CD8-positive, alpha-beta memory T cell (primary cell): ENCODE measurements at regions not wholly inside any gene's neighbourhood (a gene's known extent, or its start where the extent isn't known, plus 50 kb on each side); places are given as distances from the start of the nearest gene placed in this dataset.
A peak's percentile ranks its signal among the peaks of the same experiment; 100 is the strongest.

ENCODE experiments used
- CTCF ChIA-PET: fragments of 350-600 bp; sonication (Branson Sonifier 250); formaldehyde crosslinking; loops from one replicate; lab custom pipeline; 2021; ENCODE audit warnings: antibody characterized with exemption; lab: Charles Lee
- POLR2A ChIA-PET: fragments of 350-600 bp; sonication (Branson Sonifier 250); formaldehyde crosslinking; loops from one replicate; lab custom pipeline; 2021; ENCODE audit warnings: antibody characterized with exemption; lab: Charles Lee
- DNase-seq, 5 donors: peaks; one replicate each; pipeline versions ENCODE4 v3.0.0 to v3.0.0-alpha.2; 2020 to 2022; ENCODE audit warnings: mixed read lengths in 1 of 5
- H3K27ac ChIP-seq: one replicate; pipeline ENCODE4 v1.7.0; 2013; ENCODE audit warnings: low read depth, mild to moderate bottlenecking, low read length, moderate library complexity
- H3K27me3 ChIP-seq: 2 replicates; pipeline ENCODE4 v1.7.0; 2013; ENCODE audit warnings: low read length, mild to moderate bottlenecking; ENCODE audit not compliant: insufficient read depth, poor library complexity, severe bottlenecking
- H3K36me3 ChIP-seq: 2 replicates; pipeline ENCODE4 v1.7.0; 2013; ENCODE audit warnings: mild to moderate bottlenecking, low read length, moderate library complexity; ENCODE audit not compliant: insufficient read depth
- H3K4me1 ChIP-seq: 2 replicates; pipeline ENCODE4 v1.7.0; 2013; ENCODE audit warnings: mild to moderate bottlenecking, low read length, moderate library complexity; ENCODE audit not compliant: insufficient read depth
- H3K4me3 ChIP-seq: 2 replicates; pipeline ENCODE4 v1.7.0; 2013; ENCODE audit warnings: mild to moderate bottlenecking, low read length
- H3K9me3 ChIP-seq: 2 replicates; pipeline ENCODE4 v1.7.0; 2013; ENCODE audit warnings: mild to moderate bottlenecking, low read length
- H3K27ac Mint-ChIP-seq, 8 donors: one replicate each; pipeline ENCODE4 v1.8.0; 2020 to 2021; ENCODE audit warnings: mixed read lengths in 8 of 8, mild to moderate bottlenecking in 6 of 8, inconsistent platforms in 3 of 8, moderate library complexity in 3 of 8
- H3K27me3 Mint-ChIP-seq, 2 donors: one replicate each; pipeline ENCODE4 v1.8.0; 2020 to 2021; ENCODE audit warnings: mixed read lengths in 2 of 2, mild to moderate bottlenecking in 1 of 2, moderate library complexity in 1 of 2
- H3K36me3 Mint-ChIP-seq, 3 donors: one replicate each; pipeline ENCODE4 v1.8.0; 2020 to 2021; ENCODE audit warnings: mixed read lengths in 3 of 3, inconsistent platforms in 1 of 3, mild to moderate bottlenecking in 1 of 3
- H3K4me1 Mint-ChIP-seq, 3 donors: one replicate each; pipeline ENCODE4 v1.8.0; 2020 to 2021; ENCODE audit warnings: mixed read lengths in 3 of 3, inconsistent platforms in 1 of 3, mild to moderate bottlenecking in 1 of 3
- H3K4me3 Mint-ChIP-seq, 7 donors: one replicate each; pipeline ENCODE4 v1.8.0; 2020 to 2021; ENCODE audit warnings: mixed read lengths in 7 of 7, mild to moderate bottlenecking in 6 of 7, moderate library complexity in 4 of 7, inconsistent platforms in 2 of 7
- H3K9me3 Mint-ChIP-seq, 5 donors: one replicate each; pipeline ENCODE4 v1.8.0; 2020 to 2022; ENCODE audit warnings: mixed read lengths in 5 of 5, mild to moderate bottlenecking in 3 of 5, moderate library complexity in 2 of 5, inconsistent platforms in 1 of 5

DNA sequence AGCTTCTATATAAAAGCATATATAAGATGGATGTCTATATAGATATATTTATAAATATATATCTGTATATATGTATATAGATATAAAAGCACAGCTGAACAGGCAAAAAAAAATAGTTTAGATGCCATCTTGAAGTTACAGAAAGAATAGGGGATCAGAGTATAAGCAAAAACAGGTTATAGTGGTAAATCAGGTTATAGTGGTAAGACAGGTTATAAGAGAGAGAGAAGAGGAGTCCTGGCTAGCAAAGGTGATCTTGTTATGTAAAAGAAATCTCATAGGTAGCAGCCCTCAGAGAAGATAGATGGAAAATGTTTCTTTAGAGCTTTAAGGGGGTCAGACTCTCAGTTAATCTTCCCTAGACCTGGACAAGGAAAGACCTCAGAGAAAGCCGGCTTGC lies 1263.1 kb downstream of the PCDH7 start:
- Mint-ChIP-seq H3K9me3 (peaks cover 0 to 17% (median 4%) of the 10 kb centered on the region in 5 donors), H3K27ac (no peak overlapping the region), H3K4me3 (no peak overlapping the region), H3K27me3 (no peaks in the 10 kb centered on the region), H3K36me3 (no peaks in the 10 kb centered on the region), H3K4me1 (no peaks in the 10 kb centered on the region)
- Histone ChIP-seq H3K36me3 (no peaks in the 10 kb centered on the region), H3K4me1 (no peaks in the 10 kb centered on the region), H3K27me3 (no peaks in the 10 kb centered on the region), H3K27ac (no peak overlapping the region), H3K4me3 (no peak overlapping the region), H3K9me3 (no peaks in the 10 kb centered on the region)
- CTCF ChIA-PET: no interaction called here
- POLR2A ChIA-PET: no interaction called here
- no peak for DNase-seq

DNA sequence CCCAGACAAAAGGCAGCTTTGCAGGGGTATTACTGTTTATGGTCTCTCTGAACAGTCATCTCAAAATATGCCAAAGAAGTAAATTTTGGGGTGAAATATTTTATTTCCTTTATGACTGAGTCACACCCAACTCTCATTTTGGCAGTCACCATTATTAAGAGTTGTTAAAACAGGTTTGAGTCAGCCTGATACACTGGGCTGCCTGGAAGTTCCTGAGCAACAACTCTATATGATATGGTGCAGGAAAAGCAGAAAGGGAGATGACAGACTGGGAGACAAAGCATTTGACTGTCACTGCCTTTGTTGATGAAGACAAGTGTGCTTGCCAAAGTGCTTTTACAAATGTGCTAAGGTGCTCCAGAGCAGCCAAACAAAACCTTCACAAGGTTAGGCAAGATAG lies 1263.5 kb downstream of the PCDH7 start:
- POLR2A ChIA-PET: no interaction called here
- no peaks in the 10 kb centered on the region for H3K36me3 ChIP-seq
- CTCF ChIA-PET: no interaction called here

DNA sequence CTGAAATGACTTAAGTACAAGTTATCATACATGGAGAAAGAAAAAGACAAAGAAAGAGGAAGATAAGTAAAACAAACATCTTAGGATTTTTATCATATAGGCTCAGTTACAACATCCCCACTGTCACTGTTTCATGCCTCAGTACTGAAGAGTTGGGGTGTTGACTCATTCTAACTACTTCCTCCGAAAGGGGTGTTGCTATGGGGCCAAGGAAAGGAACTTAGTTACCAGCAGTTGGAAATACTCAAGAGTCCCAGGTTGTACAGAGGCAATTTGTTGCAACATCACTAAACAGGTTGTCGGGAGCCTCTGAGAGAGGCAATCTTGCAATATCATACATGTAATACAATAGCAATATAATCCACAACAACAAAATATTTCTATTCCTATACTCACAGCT lies 1264.7 kb downstream of the PCDH7 start:
- H3K9me3 Mint-ChIP-seq: peaks cover 0 to 8% (median 4%) of the 10 kb centered on the region in 5 donors
- H3K4me3 ChIP-seq: no peak overlapping the region
- no peaks in the 10 kb centered on the region for H3K4me1 Mint-ChIP-seq
- DNase-seq: no peak
- H3K4me3 Mint-ChIP-seq: no peak overlapping the region
- H3K9me3 ChIP-seq: peaks cover 5% of the 10 kb centered on the region
- CTCF ChIA-PET: no interaction called here
- H3K4me1 ChIP-seq: no peaks in the 10 kb centered on the region
- H3K27me3 Mint-ChIP-seq: no peaks in the 10 kb centered on the region
- POLR2A ChIA-PET: no interaction called here
- no peak overlapping the region for H3K27ac Mint-ChIP-seq
- H3K36me3 Mint-ChIP-seq: no peaks in the 10 kb centered on the region
- H3K36me3 ChIP-seq: no peaks in the 10 kb centered on the region
- no peaks in the 10 kb centered on the region for H3K27me3 ChIP-seq
- no peak overlapping the region for H3K27ac ChIP-seq

More for the DNA sequence above, 1263.5 kb downstream of the PCDH7 start:
- Mint-ChIP-seq H3K4me1 (no peaks in the 10 kb centered on the region), H3K27me3 (no peaks in the 10 kb centered on the region), H3K36me3 (no peaks in the 10 kb centered on the region), H3K27ac (no peak overlapping the region), H3K9me3 (peaks cover 0 to 13% (median 4%) of the 10 kb centered on the region in 5 donors), H3K4me3 (no peak overlapping the region)
- H3K9me3 ChIP-seq: no peaks in the 10 kb centered on the region
- H3K4me3 ChIP-seq: no peak overlapping the region
- H3K4me1 ChIP-seq: no peaks in the 10 kb centered on the region
- DNase-seq: no peak
- H3K27ac ChIP-seq: no peak overlapping the region
- no peaks in the 10 kb centered on the region for H3K27me3 ChIP-seq

GRCh38 chr4:31995943-31996901 lies 1276.1 kb downstream of the PCDH7 start:
- Histone ChIP-seq H3K27me3 (no peaks in the 10 kb centered on the region), H3K36me3 (no peaks in the 10 kb centered on the region), H3K9me3 (no peaks in the 10 kb centered on the region), H3K4me1 (no peaks in the 10 kb centered on the region), H3K27ac (peak overlapping the region; percentile 7), H3K4me3 (no peak overlapping the region)
- H3K4me3 Mint-ChIP-seq: no peak overlapping the region
- H3K36me3 Mint-ChIP-seq: no peaks in the 10 kb centered on the region
- no peaks in the 10 kb centered on the region for H3K27me3 Mint-ChIP-seq
- CTCF ChIA-PET: no interaction called here
- peaks cover 2 to 30% (median 16%) of the 10 kb centered on the region in 5 donors for H3K9me3 Mint-ChIP-seq
- no peak overlapping the region for H3K27ac Mint-ChIP-seq
- DNase-seq: peak in 1 of 5 donors; percentile 42
- POLR2A ChIA-PET: no interaction called here
- no peaks in the 10 kb centered on the region for H3K4me1 Mint-ChIP-seq

GRCh38 chr4:31998807-31999206 lies 1278.6 kb downstream of the PCDH7 start:
- no peaks in the 10 kb centered on the region for H3K9me3 ChIP-seq
- ChIA-PET CTCF (no interaction called here), POLR2A (no interaction called here)
- no peak overlapping the region for H3K4me3 Mint-ChIP-seq
- H3K9me3 Mint-ChIP-seq: peaks cover 4 to 19% (median 9%) of the 10 kb centered on the region in 5 donors
- DNase-seq: no peak
- H3K27me3 Mint-ChIP-seq: no peaks in the 10 kb centered on the region
- H3K36me3 Mint-ChIP-seq: no peaks in the 10 kb centered on the region
- no peak overlapping the region for H3K27ac Mint-ChIP-seq
- no peak overlapping the region for H3K4me3 ChIP-seq
- no peaks in the 10 kb centered on the region for H3K4me1 Mint-ChIP-seq
- H3K27me3 ChIP-seq: no peaks in the 10 kb centered on the region
- no peaks in the 10 kb centered on the region for H3K4me1 ChIP-seq
- H3K27ac ChIP-seq: peak overlapping the region; percentile 42
- H3K36me3 ChIP-seq: no peaks in the 10 kb centered on the region

- Histone ChIP-seq H3K27me3 (no peaks in the 10 kb centered on the region), H3K4me3 (no peak overlapping the region), H3K4me1 (no peaks in the 10 kb centered on the region), H3K9me3 (no peaks in the 10 kb centered on the region), H3K27ac (no peak overlapping the region), H3K36me3 (no peaks in the 10 kb centered on the region)
- H3K4me1 Mint-ChIP-seq: no peaks in the 10 kb centered on the region
- no peak for DNase-seq
- H3K36me3 Mint-ChIP-seq: no peaks in the 10 kb centered on the region
- CTCF ChIA-PET: no interaction called here
- peaks cover 2 to 13% (median 8%) of the 10 kb centered on the region in 5 donors for H3K9me3 Mint-ChIP-seq
- POLR2A ChIA-PET: no interaction called here
- H3K27me3 Mint-ChIP-seq: no peaks in the 10 kb centered on the region
- H3K4me3 Mint-ChIP-seq: no peak overlapping the region
- no peak overlapping the region for H3K27ac Mint-ChIP-seq
Measured at GRCh38 chr4:31999848-32000247, 1279.7 kb downstream of the PCDH7 start.

DNA sequence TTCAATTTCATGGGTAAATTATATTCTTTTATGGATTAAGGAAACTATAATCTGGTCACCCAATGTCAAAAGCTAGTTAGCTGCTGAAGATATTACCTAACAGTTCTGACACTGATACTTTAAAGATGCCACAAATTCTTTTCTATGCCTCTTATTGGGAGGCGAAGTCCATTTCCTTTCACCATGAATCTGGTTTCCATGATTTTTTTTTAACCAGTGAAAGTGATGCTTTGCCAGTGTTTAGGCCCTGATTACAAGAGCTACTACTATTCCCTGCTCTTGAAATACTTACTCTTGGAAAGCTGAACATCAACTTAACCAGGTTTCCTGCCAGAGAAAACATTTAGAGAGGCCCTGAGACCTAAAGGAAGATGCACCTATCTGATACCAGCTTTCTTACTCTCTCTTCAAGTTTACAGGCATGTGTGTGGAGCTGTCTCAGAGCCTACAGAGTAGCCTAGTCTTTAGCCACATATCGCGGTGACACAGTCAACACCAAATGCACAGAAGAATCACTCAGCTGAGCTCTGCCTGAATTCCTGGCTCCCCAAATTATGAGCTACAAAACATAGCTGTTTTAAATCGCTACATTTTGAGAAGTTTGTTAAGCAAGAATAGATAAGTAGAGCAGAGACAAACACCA lies 1280.8 kb downstream of the PCDH7 start:
- no peaks in the 10 kb centered on the region for H3K4me1 ChIP-seq
- no peaks in the 10 kb centered on the region for H3K27me3 Mint-ChIP-seq
- H3K4me1 Mint-ChIP-seq: no peaks in the 10 kb centered on the region
- DNase-seq: no peak
- no peak overlapping the region for H3K27ac ChIP-seq
- no peaks in the 10 kb centered on the region for H3K9me3 ChIP-seq
- no peaks in the 10 kb centered on the region for H3K27me3 ChIP-seq
- H3K4me3 ChIP-seq: no peak overlapping the region
- no peak overlapping the region for H3K4me3 Mint-ChIP-seq
- H3K9me3 Mint-ChIP-seq: peaks cover 4 to 13% (median 7%) of the 10 kb centered on the region in 5 donors
- peak overlapping the region in 1 of 8 donors; percentile 44 for H3K27ac Mint-ChIP-seq
- ChIA-PET CTCF (interaction anchor here (1.1 kb wide), 1 partner anchor 8 kb away, joined by 3 read pairs; no protein-coding TSS in a partner anchor), POLR2A (no interaction called here)
- no peaks in the 10 kb centered on the region for H3K36me3 ChIP-seq
- no peaks in the 10 kb centered on the region for H3K36me3 Mint-ChIP-seq
